HG02884 (cell line): ENCODE measurements at regions not wholly inside any gene's neighbourhood (a gene's known extent, or its start where the extent isn't known, plus 50 kb on each side); places are given as distances from the start of the nearest gene placed in this dataset.
"Not testable (repeated sequence)": the region's sequence is repeated elsewhere in the genome, so short reads cannot be mapped to it uniquely, and the experiment has no call there.

Source experiments
- ATAC-seq: cut with Tn5 transposase; IDR thresholded peaks from one replicate; pipeline ENCODE4 v1.9.1; 2021; ENCODE audit warnings: mild to moderate bottlenecking, moderate library complexity; ENCODE audit not compliant: unreplicated experiment

DNA sequence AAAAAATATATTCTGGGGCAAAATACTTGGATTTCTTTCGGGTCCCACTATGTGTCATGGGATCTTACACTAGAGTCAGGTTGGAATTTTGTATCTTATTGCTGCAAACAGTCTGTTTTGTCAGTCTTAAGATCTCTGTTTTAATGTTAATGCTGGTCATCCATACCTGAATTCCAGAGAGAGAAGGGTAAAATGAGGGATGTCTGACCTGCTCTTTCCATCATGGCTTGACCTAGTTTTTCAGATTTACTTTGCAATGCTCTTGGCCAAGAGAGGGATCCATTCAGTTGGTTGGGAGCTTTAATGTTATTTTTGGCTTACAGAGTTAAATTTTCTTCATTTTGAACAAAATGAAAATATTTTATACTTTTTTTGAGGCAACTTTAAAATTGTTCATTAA lies 117.2 kb downstream of the CASP12 start:
- ATAC-seq, result no peak

DNA sequence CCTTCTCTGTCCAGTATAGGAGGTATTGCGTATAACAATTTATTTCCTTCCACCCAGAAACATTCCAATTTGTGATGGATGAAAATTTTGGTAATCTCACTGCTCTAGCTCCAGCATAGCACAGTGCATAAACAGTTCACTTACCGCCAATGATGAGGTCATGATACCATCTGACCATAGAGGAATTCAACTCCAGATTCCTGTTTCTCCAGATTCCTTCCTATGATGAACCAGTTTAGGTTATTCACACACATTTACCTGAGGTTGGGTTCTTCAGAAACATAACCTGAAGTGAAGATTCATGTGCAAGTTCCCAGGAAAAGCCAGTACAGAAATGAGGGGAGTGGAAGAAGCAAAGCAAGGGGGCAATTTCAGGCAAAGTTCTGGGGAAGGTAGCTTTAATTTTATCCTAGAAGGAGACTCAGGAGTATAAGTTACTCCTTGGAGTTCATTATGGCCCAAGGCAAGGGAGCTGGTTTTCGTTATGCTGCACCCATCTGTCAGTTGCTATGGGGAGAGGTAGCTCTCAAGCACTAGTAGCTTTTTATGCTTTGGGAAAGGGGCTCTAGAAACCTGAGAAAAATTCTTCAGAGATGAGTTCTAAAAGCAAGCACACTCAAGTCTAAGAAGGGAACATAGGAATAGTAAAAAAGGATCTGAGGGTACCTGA lies 121.6 kb downstream of the CASP12 start:
- ATAC-seq, result no peak

DNA sequence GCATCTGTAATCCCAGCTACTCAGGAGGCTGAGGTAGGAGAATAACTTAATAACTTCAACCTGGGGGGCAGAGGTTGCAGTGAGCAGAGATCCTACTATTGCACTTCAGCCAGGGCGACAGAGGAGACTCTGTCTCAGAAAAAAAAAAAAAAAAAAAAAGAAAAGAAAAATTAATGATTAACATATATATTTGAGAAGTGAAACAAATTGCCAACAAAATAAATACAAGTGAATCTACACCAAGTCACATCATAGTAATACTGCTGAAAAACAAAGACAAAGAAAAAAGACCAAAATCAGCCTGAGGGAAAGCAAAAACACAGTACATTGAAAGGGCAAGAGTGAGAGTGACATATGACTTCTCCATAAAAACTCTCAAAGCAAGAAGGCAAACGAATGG lies 123.7 kb downstream of the CASP12 start:
- no peak for ATAC-seq

DNA sequence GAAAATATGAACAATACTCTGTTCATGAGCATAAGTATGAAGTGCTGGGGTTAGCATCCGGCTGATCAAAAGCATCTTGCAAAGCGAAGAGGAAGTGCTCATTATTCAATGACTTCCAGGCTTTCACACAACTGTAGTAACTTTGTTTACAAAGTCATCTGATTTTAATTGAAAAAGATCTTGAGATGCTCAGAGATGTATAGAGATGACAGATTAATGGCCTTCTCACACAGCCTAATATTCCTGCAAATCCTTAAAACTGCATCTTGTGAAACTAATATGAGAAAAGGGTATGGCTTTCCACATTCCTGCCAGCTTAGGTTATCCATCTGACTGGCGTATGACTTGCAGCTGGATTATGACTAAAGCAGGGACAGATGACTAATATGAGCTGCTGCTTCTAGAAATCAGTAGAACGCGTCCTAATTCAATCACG lies 125.4 kb downstream of the CASP12 start:
- ATAC-seq, result no peak

DNA sequence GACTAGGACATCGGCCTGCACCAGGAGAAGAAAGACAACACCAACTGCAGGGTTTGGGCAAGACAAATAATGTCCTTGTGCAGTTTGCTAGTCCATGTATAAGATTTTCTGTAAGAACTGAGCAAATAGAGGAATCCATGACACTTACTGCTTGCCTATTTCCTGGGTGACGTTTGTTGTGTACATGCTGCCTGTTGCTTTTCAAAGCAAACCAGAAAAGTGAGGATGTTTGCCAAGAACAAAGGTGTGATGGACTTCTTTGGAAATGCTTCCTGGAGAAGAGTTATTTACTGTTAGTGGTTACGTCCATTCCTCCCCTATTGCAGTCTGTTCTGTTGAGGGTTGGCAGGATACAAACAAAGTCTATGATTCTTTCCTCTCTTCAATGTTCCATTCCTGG lies 126.5 kb downstream of the CASP12 start:
- ATAC-seq, result no peak

DNA sequence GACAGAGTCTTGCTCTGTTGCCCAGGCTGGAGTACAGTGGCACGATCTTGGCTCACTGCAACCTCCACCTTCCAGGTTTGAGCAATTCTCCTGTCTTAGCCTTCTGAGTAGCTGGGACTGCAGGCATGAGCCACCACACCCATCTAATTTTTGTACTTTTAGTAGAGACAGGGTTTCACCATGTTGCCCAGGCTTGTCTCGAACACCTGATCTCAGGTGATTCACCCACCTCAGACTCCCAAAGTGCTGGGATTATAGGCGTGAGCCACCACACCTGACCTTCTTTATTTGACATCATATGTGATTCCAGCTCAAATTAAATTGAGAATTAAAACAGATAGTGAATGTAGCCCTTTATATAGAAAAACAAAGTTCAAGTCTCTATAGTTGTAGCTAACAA lies 127.2 kb downstream of the CASP12 start:
- ATAC-seq, result not testable (repeated sequence)

DNA sequence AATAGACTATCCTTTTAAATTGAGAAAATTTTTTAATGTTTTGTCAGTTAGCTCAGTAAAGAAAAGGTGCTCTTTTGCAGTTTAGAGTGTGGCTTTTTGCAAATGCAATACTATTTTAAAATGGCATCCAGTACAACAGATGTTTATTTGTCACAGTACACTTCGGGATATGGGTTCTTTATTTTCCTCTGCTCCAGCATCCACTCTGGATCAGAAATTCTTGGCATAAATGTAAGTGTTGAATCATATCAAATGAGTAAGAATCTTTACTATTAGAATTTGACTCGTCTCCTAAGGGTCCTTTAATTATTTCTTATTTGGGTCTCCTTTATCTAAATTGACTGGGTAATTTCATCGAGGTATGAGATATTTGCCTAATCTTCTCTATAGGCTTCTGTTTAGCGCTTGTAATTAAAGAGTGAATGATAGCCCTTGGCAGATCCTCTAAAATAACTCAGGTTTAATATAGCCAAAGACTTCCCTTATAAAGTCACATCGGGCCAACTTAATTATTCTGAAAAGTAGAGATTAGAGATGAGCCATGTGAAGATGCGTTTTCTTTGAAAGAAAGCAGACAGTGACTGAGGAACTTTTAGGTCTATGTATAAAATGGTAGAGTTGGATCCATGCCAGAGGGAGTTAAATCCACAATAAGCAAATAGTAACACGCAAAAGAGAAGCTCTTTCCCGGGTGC lies 132.7 kb downstream of the CASP12 start:
- ATAC-seq, result no peak

DNA sequence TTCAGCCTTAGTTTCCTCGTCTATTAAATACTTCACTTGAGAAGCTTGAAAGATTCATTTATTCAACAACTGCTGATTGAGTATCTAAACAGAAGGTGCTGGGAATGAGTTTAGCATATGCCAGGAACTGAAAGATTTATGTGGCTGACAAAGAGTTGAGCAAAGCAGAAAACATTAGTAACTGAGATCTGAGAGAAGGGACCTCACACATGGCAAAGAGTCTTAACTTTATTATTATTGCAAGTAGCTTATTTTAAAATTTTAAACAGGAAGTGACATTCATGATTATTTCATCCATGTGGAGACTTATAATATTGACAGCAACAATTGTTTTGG lies 133.6 kb downstream of the CASP12 start:
- no peak for ATAC-seq

DNA sequence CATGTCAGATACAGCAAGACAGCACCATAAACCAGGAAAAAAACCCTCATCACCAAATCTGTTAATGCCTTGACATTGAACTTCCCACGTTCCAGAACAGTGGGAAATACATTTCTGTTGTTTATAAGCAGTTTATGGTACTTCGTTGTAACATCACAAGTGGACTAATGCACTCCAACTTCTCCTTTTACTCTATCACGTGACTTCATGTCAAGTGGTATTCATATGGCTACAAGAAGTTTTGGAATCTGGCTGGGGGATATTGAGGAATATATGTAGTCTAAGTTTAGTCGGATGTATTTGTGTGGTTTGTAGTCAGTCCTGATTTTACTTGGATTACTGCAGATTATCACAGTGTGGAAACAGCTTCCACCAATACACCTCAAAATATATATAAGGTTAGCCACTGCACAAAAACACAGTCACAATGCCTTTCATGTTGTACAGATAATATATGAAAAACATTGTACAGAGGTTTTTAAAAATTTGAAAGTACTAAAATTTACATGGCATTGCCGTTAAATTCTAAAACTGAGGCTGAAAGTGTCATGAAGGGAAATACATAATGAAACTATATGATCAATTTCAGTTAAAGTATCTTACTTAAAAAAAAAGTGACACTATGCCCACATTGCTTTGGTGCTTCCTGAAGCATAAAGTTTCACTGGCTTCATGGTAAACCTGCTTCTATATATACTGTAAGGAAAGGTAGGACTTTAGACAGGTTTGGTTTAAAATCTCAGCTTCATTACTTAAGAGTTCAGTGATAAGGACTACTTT lies 134.1 kb downstream of the CASP12 start:
- ATAC-seq, result no peak

DNA sequence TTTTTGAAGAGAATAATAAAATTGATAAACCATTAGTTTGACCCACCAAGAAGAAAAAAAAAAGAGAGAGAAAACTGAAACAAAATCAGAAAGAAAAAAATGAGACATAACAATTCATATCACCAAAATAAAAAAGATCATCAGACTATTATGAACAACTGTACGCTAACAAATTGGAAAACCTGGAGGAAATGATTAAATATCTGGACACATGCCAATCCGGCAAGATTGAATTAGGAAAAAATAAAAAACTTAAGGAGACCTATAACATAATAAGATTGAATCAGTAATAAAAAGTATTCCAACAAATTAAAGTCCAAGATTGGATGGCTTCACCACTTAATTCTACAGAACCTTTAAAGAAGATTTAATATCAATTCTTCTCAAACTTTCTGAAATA lies 136.7 kb downstream of the CASP12 start:
- no peak for ATAC-seq

DNA sequence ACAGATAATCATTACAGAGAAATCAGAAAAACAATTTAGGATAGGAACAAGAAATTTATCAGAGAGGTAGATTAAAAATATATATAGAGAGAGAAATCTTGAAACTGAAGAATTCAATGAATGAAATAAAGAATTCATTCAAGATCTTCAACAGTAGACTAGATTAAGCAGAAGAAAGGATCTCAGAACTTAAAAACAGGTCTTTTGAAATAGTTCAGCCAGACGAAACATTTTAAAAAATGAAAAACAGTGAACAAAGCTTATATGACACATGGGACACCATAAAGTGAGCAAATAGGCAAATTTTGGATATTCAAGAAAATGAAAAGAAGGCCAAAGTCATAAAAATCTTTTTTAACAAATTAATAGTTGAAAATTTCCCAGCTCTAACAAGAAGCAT lies 138.8 kb downstream of the CASP12 start:
- ATAC-seq, result no peak

DNA sequence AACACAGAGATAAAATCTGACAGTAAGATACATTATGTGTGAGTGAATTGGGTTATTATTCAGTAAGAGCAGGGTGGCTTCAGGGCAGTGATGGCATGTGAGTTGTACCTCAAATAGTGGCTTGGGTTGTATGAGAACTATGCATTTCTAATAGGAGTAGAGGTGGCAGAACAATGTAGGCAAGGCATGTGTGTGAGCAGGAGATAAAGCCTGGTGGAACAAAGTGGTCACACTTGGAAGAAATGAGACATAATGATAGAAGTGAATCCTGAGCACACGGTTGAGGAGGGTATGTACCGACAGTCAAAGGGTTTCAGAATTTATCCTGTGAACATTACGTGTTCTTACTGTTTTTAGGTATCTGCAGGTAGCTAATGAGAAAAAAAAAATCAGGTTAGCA lies 159.3 kb downstream of the CASP12 start:
- no peak for ATAC-seq

DNA sequence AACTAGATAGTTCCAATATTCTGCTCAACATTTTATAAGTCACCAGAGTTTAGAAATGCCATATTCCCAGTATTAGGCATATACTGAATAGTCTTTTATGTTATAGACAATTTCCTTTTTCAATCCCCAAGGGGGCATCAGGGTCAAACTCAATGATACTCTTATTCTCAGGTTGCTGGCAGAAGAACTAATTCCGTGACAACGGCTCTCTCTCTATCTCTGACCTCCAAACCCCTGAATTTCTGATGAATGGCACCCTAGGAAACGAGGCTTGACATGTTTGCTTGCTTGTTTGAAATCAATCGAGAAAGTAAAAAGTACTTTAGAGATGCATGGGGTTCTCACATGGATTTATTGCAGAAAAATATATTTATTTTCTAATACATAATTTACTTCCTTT lies 160.1 kb downstream of the CASP12 start:
- no peak for ATAC-seq

DNA sequence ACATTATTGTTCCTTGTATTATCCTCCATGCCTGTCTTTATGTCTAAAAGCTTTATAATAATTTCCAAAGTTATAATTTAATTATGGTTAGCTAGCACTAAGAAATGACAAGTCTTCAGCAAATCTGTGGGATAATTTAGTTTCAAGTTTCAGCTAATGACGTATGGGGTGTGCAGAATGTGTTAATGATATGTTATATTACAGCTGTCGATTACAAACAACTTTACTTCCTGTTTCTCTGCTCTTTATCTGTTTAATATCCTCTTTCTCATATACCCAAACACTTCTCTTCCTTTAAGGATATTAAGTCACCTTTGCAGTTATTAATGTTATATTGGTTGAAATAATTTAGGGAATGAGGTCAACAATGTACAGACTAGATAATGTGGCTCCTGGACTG lies 161.8 kb downstream of the CASP12 start:
- no peak for ATAC-seq

DNA sequence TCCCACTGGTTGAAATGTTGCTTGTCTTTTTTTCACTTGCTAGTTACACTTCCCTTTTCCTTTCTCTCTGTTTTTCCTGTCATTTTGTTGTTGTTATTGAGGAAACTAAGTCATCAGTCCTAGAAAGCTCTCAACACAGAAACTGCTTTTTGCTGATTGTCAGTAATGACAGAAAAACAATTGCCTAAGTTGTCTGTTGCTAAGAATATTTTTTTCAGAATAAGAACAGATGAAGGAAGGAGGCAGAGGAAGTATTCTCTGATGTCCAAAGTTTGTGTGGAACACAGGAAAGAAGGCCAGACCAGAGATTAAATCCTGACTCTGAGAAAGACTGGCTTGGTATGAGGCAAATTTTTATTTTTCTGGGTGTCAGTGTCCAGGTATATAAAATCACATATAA lies 163.3 kb downstream of the CASP12 start:
- no peak for ATAC-seq

DNA sequence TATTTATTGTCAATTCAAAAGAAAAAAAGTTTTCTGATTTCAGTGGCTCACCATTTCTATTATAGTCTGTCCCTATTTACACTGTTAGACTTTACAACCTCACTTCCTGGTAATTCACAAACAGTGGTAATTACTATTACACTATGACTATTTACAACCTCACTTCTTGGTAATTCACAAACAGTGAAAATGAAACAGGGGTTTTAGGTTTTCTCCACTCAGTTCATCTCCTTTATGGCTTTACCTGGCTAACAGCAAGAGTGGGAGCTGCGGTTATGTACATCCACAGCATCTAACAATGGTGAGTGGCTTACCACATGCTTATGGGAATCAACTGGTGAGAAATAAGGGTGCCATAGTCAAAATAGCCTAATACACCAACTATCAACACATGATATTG lies 166.4 kb downstream of the CASP12 start:
- no peak for ATAC-seq

DNA sequence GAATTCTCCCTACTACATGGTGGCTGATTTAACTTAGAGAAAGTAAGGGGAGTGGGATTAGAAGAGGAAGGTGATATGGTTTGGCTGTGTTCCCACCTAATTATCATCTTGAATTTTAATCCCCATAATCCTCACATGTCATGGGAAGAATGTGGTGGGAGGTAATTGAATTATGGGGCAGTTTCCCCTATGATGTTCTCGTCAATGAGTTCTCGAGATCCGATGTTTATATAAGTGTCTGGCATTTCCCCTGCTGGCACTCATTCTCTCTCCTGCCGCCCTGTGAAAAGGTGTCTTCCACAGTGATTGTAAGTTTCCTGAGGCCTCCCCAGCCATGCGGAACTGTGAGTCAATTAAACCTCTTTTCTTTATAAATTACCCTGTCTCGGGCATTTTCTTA lies 169.3 kb downstream of the CASP12 start:
- no peak for ATAC-seq

DNA sequence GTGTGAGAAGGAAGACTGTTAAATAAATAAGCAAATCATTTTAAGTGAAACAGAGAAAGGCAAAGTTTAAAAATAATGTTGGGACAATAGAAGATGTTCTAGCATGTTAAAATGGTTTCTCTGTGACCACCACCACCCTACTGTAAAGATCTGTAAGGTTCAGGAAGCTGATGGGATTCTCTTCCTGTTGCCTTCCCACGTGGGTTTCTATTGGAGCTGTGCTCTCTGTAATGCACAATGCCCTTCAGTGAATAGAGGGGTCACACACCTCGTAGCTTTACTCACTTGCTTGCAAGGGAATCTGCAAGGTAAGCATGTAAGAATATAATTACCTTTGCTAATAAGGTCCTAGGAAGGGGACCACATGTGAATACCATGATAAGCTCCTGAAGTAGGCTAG lies 170.5 kb downstream of the CASP12 start:
- ATAC-seq, result no peak

DNA sequence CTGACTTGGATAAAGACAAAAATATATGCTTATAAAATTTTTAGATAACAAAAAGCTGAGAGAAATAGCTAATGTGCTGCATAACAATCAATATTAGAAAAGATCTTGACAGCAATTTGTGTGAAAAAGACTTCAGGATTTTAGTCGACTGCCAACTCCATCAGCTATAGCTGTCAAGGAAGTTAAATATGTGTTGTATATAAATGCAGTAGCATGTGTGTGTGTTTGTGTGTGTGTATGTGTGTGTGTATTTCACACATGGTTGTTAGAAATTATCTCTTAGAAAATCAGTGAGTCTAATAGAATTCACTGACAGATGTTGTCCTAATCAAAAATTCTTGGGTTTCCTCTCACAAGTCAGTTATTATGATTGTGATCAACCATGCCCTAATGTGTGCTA lies 171.2 kb downstream of the CASP12 start:
- ATAC-seq, result no peak

DNA sequence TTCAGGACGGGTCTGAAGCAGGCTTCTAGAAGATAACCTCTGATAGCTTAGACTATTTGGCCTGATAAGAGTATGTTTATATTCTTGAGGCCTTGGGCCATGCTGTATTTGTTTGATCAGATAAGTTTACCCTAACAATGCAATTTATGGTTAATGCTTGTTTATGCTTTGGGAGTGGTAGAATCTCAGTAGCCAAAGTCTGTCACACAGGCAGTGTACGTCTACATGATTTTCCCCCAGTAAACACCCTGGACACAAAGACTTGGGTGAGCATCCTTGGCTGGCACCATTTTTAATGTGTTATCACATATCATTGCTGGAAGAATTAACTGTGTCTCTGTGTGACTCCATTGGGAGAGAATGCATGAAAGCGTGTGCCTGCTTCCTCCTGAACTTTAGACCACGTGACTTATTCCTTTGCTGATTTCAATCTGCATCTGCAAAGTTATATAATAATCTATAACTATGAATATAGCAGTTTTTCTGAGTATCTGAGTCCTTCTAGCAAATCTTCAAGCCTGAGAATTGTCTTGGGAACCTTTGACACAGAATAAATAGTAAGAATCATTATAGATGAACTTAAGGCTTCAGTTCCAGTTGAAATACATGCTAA lies 172.4 kb downstream of the CASP12 start:
- ATAC-seq, result no peak

DNA sequence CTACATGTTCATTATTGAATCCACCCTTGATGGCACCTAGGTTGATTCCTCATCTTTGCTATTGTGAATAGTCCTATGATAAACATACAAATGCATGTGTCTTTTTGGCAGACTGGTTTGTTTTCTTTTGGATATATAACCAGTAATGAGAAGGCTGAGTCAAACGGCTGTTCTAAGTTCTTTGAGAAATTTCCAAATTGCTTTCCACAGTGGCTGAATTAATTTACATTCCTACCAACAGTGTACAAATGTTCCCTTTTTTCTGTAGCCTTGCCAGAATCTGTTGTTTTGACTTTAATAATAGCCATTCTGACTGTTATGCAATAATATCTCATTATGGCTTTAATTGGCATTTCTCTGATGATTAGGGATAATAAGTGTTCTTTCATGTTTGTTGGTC lies 184.9 kb downstream of the CASP12 start:
- no peak for ATAC-seq
